ENCODE measurements at regions not wholly inside any gene's neighbourhood (a gene's known extent, or its start where the extent isn't known, plus 50 kb on each side); places are given as distances from the start of the nearest gene placed in this dataset.

GRCh38 chr5:62184444-62184843 lies 121.6 kb upstream of the KIF2A start:
- H3K9ac ChIP-seq (replicated peaks in 1 of 4; ENCODE audit: extremely low read depth in 1 of 4, low read depth in 3 of 4, low read length in 3 of 4), result no peak overlapping the region
- no peak overlapping the region for H2BK120ac ChIP-seq (replicated peaks; ENCODE audit: low read depth, low read length)
- no peaks in the 10 kb centered on the region for H3K79me2 ChIP-seq (ENCODE audit: control insufficient read depth in 1 of 2, insufficient read depth in 2 of 2, low read length in 2 of 2)
- H2AFZ ChIP-seq (ENCODE audit: low read length), result no peak overlapping the region
- no peak overlapping the region for H2AK5ac ChIP-seq (ENCODE audit: low read depth, low read length)
- H2BK20ac ChIP-seq (ENCODE audit: low read length), result no peak overlapping the region
- H3K4me1 ChIP-seq (replicated peaks in 1 of 4; ENCODE audit: control insufficient read depth in 3 of 4, insufficient read depth in 4 of 4, low read length in 3 of 4), result peaks cover 0 to 3% (median 1%) of the 10 kb centered on the region in 4 experiments; a peak in 2 of 7 replicates
- H3K4me3 ChIP-seq (ENCODE audit: extremely low read depth in 1 of 4, insufficient read depth in 2 of 4, low read depth in 3 of 4, low read length in 4 of 4), result no peak overlapping the region
- no peaks in the 10 kb centered on the region for H3K9me3 ChIP-seq (ENCODE audit: insufficient read depth in 2 of 2, low read depth in 1 of 2, low read length in 1 of 2)
- no peak overlapping the region for H4K5ac ChIP-seq (ENCODE audit: insufficient read length, low read depth, low read length)
- H4K91ac ChIP-seq (replicated peaks; ENCODE audit: insufficient read length, low read length), result no peak overlapping the region
- H2BK5ac ChIP-seq (ENCODE audit: low read depth, low read length), result no peak overlapping the region
- 94% methylated on average over 1 of the region's 1 CpG; no CpG with 5 or more reads in 1 of the 2 experiments for WGBS, 2 experiments (ENCODE audit: extremely low coverage in 1 of 2, insufficient coverage in 1 of 2, insufficient read length in 1 of 2, insufficient replicate concordance in 2 of 2, low coverage in 1 of 2, low lambda C conversion rate in 2 of 2, missing lambda C conversion rate in 1 of 2)
- no peak overlapping the region for H3K23ac ChIP-seq (ENCODE audit: insufficient read length)
- POLR2A ChIA-PET (ENCODE audit: partially characterized antibody), result no interaction called here
- H3K18ac ChIP-seq (ENCODE audit: extremely low read depth, low read length), result no peak overlapping the region
- no peaks in the 10 kb centered on the region for H3K79me1 ChIP-seq (ENCODE audit: low read depth, low read length)
- H2BK15ac ChIP-seq (ENCODE audit: low read length), result no peak overlapping the region
- H3K23me2 ChIP-seq (ENCODE audit: low read depth, low read length), result no peaks in the 10 kb centered on the region
- no peak overlapping the region for H3K27ac ChIP-seq (ENCODE audit: low read depth, low read length)
- no peaks in the 10 kb centered on the region for H3K27me3 ChIP-seq (replicated peaks in 1 of 4; ENCODE audit: control insufficient read depth in 3 of 4, extremely low read depth in 1 of 4, insufficient read depth in 3 of 4, low read length in 3 of 4)
- CTCF ChIA-PET (ENCODE audit: partially characterized antibody), result interaction anchor here (1.2 kb wide), 1 partner anchor 11 kb away, joined by 3 read pairs; no protein-coding TSS in a partner anchor
- no peak overlapping the region for H3K14ac ChIP-seq (ENCODE audit: insufficient read length)
- no peak overlapping the region for H3K56ac ChIP-seq (replicated peaks; ENCODE audit: insufficient read length, low read depth, low read length)
- H3K4me2 ChIP-seq (ENCODE audit: insufficient read depth in 1 of 2, low read depth in 2 of 2, low read length in 2 of 2), result no peak overlapping the region
- H4K8ac ChIP-seq (ENCODE audit: extremely low read depth, insufficient read depth, low read length), result no peak overlapping the region
- no peak overlapping the region for H3K4ac ChIP-seq (replicated peaks; ENCODE audit: insufficient read length, low read depth, low read length)
- no peaks in the 10 kb centered on the region for H3K36me3 ChIP-seq (ENCODE audit: control insufficient read depth in 2 of 4, insufficient read depth in 4 of 4, low read length in 3 of 4)
- no peak for DNase-seq (ENCODE audit: low read depth in 1 of 2, low spot score in 2 of 2)
- no peaks in the 10 kb centered on the region for H4K20me1 ChIP-seq (replicated peaks in 1 of 2; ENCODE audit: control insufficient read depth in 1 of 2, insufficient read depth in 2 of 2, low read length in 2 of 2)
- no peak overlapping the region for H2BK12ac ChIP-seq (ENCODE audit: low read depth, low read length)
- no peak for FAIRE-seq
- no peak for TF ChIP-seq YY1 (IDR thresholded peaks at IDR 0.05; ENCODE audit: low read depth, low read length)
